Left ventricle myocardium inferior (tissue), 1 donor: ENCODE measurements at regions not wholly inside any gene's neighbourhood (a gene's known extent, or its start where the extent isn't known, plus 50 kb on each side); places are given as distances from the start of the nearest gene placed in this dataset.

Experiments used
- DNase-seq: peaks from one replicate; pipeline ENCODE4 v3.0.0-alpha.2; 2020
- H3K27ac ChIP-seq: fragments of 200-600 bp; replicated peaks from 2 replicates; pipeline ENCODE4 v1.8.0; 2021
- H3K27me3 ChIP-seq: fragments of 200-600 bp; 2 replicates; pipeline ENCODE4 v1.8.0; 2021; ENCODE audit warnings: low read depth
- H3K36me3 ChIP-seq: fragments of 200-600 bp; 2 replicates; pipeline ENCODE4 v1.8.0; 2021
- H3K4me1 ChIP-seq: fragments of 200-600 bp; 2 replicates; pipeline ENCODE4 v1.8.0; 2021
- H3K4me3 ChIP-seq: fragments of 200-600 bp; 2 replicates; pipeline ENCODE4 v1.8.0; 2021; ENCODE audit warnings: mild to moderate bottlenecking, moderate library complexity
- H3K9me3 ChIP-seq: fragments of 200-600 bp; replicated peaks from 2 replicates; pipeline ENCODE4 v1.8.0; 2021
- intact Hi-C: fragments of 100-400 bp; cut with micrococcal nuclease; formaldehyde crosslinking; loops from one replicate; pipeline ENCODE4 v1.11.0; 2022
- TF ChIP-seq, protein P1 (sequence below): fragments of 200-600 bp; IDR thresholded peaks from 2 replicates; pipeline ENCODE4 v1.8.0; 2021; ENCODE audit warnings: antibody characterized with exemption, mild to moderate bottlenecking, borderline replicate concordance
- donor health status: DM: no; HTN: yes; CAD: no; lungs with severe emphysema.

DNA sequence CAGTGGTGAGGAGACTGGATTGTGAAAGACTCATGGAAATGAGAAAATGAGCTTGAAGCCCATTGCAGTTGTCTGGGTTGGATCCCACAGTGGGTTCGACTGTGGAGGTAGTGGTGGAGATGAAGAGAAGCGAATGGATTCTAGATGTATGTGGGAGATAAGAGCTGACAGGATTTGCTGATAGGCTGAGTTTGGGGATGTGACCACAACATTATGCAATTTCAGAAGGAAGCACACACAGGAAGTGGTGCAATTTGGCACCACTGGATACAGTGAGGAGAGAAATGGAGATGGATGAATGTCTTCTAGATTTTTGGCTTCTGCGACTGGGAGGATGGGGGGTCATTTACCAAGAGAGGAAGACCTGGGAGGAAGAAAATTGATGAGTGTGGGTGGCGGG lies 64.4 kb upstream of the MAFB start:
- no peak overlapping the region for H3K4me3 ChIP-seq
- no peaks in the 10 kb centered on the region for H3K36me3 ChIP-seq
- H3K27ac ChIP-seq, result no peak overlapping the region
- no peaks in the 10 kb centered on the region for H3K27me3 ChIP-seq
- TF ChIP-seq, protein P1, sequence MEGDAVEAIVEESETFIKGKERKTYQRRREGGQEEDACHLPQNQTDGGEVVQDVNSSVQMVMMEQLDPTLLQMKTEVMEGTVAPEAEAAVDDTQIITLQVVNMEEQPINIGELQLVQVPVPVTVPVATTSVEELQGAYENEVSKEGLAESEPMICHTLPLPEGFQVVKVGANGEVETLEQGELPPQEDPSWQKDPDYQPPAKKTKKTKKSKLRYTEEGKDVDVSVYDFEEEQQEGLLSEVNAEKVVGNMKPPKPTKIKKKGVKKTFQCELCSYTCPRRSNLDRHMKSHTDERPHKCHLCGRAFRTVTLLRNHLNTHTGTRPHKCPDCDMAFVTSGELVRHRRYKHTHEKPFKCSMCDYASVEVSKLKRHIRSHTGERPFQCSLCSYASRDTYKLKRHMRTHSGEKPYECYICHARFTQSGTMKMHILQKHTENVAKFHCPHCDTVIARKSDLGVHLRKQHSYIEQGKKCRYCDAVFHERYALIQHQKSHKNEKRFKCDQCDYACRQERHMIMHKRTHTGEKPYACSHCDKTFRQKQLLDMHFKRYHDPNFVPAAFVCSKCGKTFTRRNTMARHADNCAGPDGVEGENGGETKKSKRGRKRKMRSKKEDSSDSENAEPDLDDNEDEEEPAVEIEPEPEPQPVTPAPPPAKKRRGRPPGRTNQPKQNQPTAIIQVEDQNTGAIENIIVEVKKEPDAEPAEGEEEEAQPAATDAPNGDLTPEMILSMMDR, result no peak
- intact Hi-C loops, result no loop called here
- H3K4me1 ChIP-seq, result peaks cover 17% of the 10 kb centered on the region
- DNase-seq, result no peak
- H3K9me3 ChIP-seq, result no peaks in the 10 kb centered on the region

DNA sequence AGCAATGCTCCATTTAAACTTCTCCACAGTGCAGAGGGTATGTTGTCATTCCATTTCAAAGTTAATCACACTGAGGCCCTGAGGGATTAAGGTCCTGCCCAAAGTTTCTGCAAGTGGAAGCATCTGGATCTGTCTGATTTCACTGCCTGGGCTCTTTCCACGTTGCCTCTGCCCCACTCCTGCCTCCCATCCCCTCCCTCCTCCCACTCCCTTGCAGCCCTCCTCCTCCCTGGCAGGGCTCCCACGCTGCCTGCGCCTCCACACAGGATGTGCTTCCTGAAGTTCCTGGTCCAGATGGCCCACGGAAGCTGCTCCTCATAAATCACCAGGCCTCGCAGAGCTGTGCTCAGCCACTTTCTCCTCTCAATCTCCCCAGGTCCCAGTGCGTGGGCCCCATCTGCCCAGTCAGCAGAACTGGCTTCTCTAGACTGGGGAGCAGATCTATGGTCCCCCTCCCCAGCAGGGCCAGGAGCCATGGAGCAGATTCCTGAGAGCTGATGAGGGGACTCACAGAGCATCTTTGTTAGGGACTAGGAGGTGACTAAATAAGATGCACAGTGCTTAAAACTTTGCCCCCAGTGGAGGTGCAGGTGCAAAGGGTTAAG lies 65.4 kb upstream of the MAFB start:
- H3K4me1 ChIP-seq, result peaks cover 17% of the 10 kb centered on the region
- TF ChIP-seq, protein P1, result no peak
- peak overlapping the region; percentile 42 for H3K27ac ChIP-seq
- no peaks in the 10 kb centered on the region for H3K9me3 ChIP-seq
- H3K36me3 ChIP-seq, result no peaks in the 10 kb centered on the region
- peak; percentile 61 for DNase-seq
- no peaks in the 10 kb centered on the region for H3K27me3 ChIP-seq
- intact Hi-C loops, result no loop called here
- H3K4me3 ChIP-seq, result no peak overlapping the region

DNA sequence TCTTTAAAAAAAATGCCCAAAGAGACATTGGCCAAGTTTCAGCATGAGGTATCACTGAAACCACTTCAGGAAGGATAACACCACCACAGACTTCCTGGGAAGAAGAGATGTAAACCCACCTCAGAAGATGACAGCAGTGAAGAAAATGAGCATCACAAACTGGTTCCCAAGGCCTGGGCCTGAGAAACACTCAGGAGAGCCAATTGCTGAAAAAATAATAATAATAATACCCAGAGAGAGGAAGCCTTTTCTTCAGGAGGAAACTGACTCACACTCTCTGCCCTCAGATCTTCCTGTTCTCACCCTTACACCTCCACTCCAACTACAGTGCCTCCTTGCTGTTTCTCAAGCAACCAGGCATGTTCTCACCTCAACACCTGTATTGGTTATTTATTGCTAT lies 68.1 kb upstream of the MAFB start:
- no peak for DNase-seq
- H3K4me3 ChIP-seq, result no peak overlapping the region
- H3K27ac ChIP-seq, result no peak overlapping the region
- no peaks in the 10 kb centered on the region for H3K27me3 ChIP-seq
- H3K9me3 ChIP-seq, result no peaks in the 10 kb centered on the region
- peaks cover 11% of the 10 kb centered on the region for H3K4me1 ChIP-seq
- intact Hi-C loops, result no loop called here
- TF ChIP-seq, protein P1, result no peak
- no peaks in the 10 kb centered on the region for H3K36me3 ChIP-seq

DNA sequence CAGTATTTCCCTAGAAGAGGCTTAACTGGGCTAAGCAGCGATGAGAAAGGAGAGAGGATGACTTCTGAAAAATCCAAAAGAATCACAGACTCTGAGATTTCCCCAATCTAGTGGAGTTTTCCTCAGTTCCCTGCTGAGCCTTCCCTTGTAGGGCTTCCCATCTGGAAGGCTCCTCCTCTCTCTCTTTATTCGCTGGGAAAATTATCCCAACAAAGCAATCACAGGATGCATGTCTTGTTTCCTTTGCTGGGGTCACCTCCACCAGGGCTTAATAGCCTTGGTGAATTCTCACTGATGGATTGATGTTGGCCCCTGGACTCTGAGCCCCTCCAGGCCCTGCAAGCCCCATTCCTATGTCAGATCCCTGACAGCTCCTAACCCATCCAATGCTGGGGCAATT lies 69.8 kb upstream of the MAFB start:
- no peaks in the 10 kb centered on the region for H3K9me3 ChIP-seq
- DNase-seq, result no peak
- peaks cover 11% of the 10 kb centered on the region for H3K4me1 ChIP-seq
- no peak overlapping the region for H3K27ac ChIP-seq
- intact Hi-C loops, result no loop called here
- TF ChIP-seq, protein P1, result no peak
- H3K4me3 ChIP-seq, result no peak overlapping the region
- no peaks in the 10 kb centered on the region for H3K27me3 ChIP-seq
- H3K36me3 ChIP-seq, result no peaks in the 10 kb centered on the region

DNA sequence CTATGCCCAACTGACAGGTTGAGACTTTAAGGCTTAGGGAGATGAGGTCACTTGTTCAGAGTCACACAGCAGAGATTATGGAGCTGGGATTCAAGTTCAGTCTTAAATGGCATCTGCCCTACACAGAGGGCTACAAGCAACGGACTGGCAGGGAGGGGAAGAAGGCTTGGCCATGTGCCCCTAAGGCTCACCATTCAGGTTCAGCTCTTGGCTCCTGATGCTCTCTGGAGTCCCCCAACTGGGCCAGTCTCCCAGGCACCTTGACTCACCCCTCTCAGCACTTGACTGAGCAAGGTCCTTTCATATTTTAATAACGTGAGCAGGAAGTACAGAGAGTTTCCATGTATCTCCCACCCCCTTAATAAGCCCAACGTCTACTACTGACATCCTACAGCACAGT lies 71.4 kb upstream of the MAFB start:
- TF ChIP-seq, protein P1, result no peak
- DNase-seq, result no peak
- intact Hi-C loops, result no loop called here
- H3K27me3 ChIP-seq, result no peaks in the 10 kb centered on the region
- no peak overlapping the region for H3K4me3 ChIP-seq
- no peaks in the 10 kb centered on the region for H3K36me3 ChIP-seq
- H3K27ac ChIP-seq, result no peak overlapping the region
- no peaks in the 10 kb centered on the region for H3K4me1 ChIP-seq
- no peaks in the 10 kb centered on the region for H3K9me3 ChIP-seq
